NCI-H1930 (cell line): ENCODE measurements at regions not wholly inside any gene's neighbourhood (a gene's known extent, or its start where the extent isn't known, plus 50 kb on each side); places are given as distances from the start of the nearest gene placed in this dataset.
"Not testable (repeated sequence)": the region's sequence is repeated elsewhere in the genome, so short reads cannot be mapped to it uniquely, and the experiment has no call there.

Experiments
- DNase-seq, 2 experiments: peaks; one replicate each; lab custom pipeline; 2025; lab: John Stamatoyannopoulos, UW

- no peak for DNase-seq
Measured at GRCh38 chr7:17396692-17397091, 98.2 kb downstream of the AHR start.

DNA sequence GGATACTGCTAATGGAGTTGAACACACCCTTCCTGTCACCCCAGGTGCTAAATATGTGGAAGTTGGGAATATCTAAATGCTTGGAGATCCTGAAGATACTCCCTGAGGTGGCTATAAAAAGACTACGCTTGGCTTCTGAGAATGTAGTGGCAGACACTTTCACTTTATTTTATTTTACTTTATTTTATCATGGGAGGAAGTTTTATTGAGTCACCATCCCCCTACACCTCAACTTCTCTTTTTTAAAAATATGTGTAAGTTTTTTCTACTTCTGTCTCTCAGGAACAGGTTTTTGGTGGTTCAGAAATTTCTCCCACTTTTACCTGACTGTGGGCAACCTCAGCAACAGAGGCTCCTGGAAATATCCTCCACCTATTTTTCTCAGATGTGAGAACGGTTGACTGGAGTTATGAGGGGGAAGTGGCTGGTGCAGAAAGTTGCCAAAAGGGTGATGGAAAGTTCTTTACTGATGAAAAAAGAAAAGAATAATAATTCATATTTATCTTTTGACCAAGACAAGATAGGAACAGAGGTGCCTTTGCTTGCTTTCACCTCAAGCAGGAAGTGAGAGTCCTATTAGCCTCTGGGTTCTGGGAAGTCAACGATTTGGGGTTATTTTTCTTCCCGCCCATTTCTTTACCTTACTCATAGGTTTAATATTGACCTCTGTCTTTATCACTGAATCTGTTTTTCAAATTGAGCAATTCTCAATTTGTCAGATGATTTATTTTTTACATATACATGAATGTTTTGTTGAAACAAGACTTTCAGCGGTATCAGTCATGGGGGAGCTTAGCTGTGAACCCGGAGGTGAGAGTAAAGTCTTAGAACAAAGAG is 103.6 kb downstream of the AHR start:
- no peak for DNase-seq

GRCh38 chr7:17402628-17403278 is 104.3 kb downstream of the AHR start:
- no peak for DNase-seq

DNA sequence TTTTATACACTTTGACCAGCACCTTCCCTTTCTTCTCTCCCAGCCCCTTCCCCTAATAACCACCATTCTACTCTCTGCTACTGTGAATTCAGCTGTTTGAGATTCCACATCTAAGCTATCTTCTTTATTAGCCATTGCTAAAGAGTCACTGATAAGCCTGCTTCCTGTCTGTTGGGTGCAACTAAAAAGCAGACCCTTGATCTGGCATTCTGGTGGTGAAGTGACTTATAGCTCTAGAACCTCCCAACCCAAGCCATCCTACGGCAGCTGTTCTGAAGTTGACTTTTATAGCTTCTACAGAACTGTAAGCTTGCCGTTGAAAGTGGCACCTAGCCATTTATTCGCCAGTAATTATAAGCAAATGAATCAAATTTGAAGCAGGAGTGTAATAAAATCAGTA is 105.6 kb downstream of the AHR start:
- DNase-seq, result no peak

GRCh38 chr7:17405786-17406185 is 107.3 kb downstream of the AHR start:
- DNase-seq, result no peak

GRCh38 chr7:17406738-17407137 is 108.3 kb downstream of the AHR start:
- no peak for DNase-seq

GRCh38 chr7:17407229-17407628 is 108.8 kb downstream of the AHR start:
- DNase-seq, result no peak

- no peak for DNase-seq
Measured at GRCh38 chr7:17408245-17408903, 109.9 kb downstream of the AHR start.

DNA sequence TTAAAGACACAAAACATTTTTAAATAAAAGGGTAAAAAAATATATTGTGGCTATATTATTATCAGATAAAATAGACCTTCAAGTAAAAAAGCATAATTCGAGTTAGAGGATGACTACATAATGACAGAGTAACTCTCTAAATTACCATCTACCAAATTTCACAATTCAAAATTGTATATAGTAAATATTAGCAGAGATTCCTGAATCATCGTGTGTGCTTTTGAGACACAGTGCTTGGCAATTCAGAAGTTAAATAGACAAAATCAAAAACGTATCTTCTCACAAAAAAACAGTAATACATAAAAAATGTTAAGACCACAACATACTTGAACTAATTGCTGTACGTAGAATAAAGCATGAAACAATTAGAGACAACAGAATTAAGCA is 110.4 kb downstream of the AHR start:
- no peak for DNase-seq

DNA sequence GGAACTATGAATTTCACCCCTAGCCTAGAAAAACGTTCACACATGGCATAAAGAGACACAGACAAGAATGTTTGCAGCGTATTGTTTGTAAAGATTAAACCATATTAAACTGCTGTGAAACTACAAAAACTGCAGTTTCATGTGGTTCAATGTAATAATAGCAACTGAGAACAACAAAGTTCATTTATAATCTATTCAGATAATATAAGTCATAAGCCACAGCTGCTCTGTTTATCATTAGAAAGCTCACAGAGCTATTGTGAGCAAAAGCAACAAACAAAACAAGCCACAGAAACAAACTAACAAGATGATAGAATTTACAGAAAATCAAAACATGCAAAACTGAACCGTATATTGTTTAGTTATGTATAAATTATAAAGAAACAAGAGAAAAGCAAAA is 113.5 kb downstream of the AHR start:
- no peak for DNase-seq

GRCh38 chr7:17412883-17413282 is 114.4 kb downstream of the AHR start:
- no peak for DNase-seq

DNA sequence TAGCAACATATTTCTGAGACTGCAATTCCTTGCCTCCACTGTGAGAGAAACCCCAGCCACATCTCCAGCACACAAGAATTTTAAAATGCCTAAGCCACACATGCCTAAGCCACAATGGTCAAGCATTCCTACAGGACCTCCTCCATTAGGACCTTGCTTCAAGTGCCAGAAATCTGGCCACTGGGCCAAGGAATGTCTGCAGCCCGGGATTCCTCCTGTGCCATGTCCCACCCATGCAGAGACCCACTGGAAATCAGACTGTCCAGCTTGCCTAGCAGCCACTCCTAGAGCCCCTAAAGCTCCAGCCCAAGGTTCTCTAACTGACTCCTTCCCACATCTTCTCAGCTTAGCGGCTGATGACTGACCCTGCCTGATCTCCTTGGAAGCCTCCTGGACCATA is 117.5 kb downstream of the AHR start:
- no peak for DNase-seq

DNA sequence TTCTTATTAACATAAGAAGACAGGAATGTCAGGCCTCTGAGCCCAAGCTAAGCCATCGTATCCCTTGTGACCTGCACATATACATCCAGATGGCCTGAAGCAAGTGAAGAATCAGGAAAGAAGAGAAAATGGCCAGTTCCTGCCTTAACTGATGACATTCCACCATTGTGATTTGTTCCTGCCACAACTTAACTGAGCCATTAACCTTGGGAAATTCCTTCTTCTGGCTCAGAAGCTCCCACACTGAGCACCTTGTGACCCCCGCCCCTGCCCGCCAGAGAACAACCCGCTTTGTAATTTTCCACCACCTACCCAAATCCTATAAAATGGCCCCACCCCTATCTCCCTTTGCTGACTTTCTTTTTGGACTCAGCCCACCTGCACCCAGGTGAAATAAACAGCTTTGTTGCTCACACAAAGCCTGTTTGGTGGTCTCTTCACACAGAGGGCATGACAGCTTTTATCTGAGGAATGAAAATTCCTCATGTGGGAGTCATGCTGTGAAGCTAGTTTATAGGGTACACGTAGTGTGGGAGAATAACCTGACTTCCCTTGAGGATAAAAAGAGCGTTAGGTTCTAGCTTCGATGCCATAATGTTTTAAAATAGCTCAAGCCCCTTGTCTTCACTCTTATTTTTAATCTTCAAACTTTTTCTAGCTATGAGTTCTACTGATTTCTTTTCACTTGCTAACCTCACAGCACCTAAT is 122.0 kb downstream of the AHR start:
- not testable (repeated sequence) for DNase-seq

DNA sequence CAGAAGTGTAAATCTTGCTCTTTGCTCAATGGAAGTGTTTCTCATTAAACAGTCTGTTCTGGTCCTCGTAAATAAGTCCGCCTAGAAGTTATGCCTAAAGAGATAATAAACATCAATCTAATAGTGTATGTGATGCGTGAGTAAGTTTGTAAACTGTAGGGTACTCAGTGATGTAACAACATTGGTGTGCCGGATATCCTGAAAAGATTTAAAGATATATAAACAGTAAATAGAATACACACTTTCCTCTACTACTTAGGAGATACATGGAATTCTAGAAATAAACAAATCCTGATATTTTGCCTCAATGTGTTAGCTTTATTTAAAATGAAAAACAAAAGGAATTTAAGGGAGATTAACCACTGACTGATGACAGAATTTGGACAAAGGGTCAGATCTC is 123.5 kb downstream of the AHR start:
- DNase-seq, result no peak

GRCh38 chr7:17422966-17423365 is 124.5 kb downstream of the AHR start:
- DNase-seq, result no peak

GRCh38 chr7:17427924-17428323 is 129.5 kb downstream of the AHR start:
- DNase-seq, result no peak

GRCh38 chr7:17429579-17429978 is 131.1 kb downstream of the AHR start:
- DNase-seq, result no peak

DNA sequence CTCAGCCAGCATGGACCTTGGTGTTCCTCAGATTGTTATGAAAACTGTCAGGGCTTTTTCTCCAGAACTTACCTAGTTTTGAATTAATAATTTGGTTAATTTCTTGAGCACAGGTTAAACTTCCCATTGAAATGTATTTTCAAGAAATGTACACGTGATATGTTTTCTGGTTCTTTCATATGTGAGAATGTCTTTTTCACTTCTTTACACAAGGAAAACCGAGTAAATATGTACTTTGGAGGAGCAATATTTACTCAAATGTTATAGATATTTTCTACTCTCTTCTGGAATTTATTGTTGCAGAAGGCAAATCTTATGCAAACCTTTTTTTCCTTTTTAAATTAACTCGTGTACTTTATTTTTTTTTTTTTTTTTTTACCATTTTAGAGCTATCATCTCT is 134.3 kb downstream of the AHR start:
- DNase-seq, result no peak

GRCh38 chr7:17434191-17434590 is 135.7 kb downstream of the AHR start:
- no peak for DNase-seq

- DNase-seq, result no peak
Measured at GRCh38 chr7:17434841-17435692, 136.6 kb downstream of the AHR start.

GRCh38 chr7:17436126-17436525 is 137.7 kb downstream of the AHR start:
- DNase-seq, result no peak

DNA sequence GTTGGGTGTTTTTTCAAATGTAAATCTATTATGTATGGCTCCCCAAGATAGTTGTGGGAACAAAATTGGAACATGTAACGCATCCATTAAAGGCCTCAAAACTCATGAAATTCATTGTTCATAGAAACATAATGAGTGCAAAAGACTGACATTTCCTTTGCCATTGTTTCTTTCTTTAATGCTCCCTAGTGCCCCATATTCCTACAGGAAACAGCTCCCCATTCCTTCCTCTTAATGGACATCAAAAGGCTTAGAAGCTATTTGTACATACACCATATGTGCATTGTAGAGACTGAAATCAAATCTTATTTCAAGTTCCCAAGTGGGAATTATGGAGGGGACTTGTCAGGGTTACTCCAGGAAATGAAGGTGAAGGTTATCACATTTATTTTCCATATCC is 139.1 kb downstream of the AHR start:
- no peak for DNase-seq
